ENCODE measurements at regions not wholly inside any gene's neighbourhood (a gene's known extent, or its start where the extent isn't known, plus 50 kb on each side); places are given as distances from the start of the nearest gene placed in this dataset.
"Not testable (repeated sequence)": the region's sequence is repeated elsewhere in the genome, so short reads cannot be mapped to it uniquely, and the experiment has no call there.

DNA sequence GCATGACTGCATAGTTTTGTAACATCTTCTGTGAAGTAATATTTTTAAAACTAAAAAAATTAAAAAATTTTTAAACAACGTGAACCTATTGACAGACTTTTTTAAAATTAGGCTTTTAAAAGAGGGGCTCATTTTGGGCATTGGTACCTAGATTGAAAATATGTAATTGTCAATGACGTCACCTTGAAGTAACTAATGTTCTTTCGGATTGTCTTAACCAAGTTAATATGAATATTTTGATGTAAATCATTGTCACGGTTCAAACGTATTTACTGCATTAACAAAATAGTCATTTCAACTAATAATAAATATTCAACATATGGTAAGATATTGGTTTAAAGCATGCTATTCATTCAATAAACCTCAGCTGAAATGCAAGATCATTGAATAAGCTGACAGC lies 719.8 kb downstream of the ANKRD7 start:
- no peak for DNase-seq (ENCODE audit: low spot score)

- no peak for DNase-seq (ENCODE audit: low spot score)
These were observed 721.6 kb downstream of the ANKRD7 start for GRCh38 chr7:118945911-118946682.

GRCh38 chr7:118948508-118948907 lies 724.0 kb downstream of the ANKRD7 start:
- no peak for DNase-seq (ENCODE audit: low spot score)

DNA sequence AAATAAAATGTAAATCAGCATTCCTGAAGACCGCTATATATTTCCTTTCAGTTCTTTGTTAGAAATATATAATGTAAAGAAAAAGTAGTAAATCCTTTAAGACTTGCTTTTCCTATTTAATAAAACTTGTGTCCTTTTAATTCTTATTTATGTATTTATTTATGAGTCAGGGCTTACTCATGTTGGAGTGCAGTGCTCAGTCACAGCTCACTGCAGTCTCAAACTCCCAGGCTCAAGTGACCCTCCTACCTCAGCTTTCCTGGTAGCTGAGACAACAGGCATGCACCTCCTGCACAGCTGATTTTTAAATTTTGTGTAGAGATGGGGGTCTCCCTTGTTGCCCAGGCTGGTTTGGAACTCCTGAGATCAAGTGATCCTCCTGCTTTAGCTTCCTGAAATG lies 724.5 kb downstream of the ANKRD7 start:
- no peak for DNase-seq (ENCODE audit: low spot score)

DNA sequence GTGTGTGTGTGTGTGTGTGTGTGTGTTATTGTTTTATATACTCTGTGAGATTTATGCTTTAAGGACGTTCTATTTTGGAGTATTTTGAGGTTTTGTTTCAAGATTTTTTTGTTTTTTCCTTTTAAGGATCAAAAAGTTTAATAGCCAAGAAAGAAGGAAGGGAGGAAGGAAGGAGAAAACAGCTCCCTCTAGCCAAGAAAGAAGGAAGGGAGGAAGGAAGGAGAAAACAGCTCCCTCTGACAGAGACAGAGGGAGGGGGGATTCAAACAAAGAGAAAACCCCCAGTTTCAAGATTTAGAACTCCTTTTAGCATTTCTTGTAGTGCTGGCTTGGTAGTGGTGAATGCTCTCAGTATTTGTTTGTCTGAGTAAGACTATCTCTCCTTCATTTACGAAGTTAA lies 731.8 kb downstream of the ANKRD7 start:
- DNase-seq (ENCODE audit: low spot score) = not testable (repeated sequence)

GRCh38 chr7:118969370-118969769 lies 744.9 kb downstream of the ANKRD7 start:
- no peak for DNase-seq (ENCODE audit: low spot score)

GRCh38 chr7:118971706-118972105 lies 747.2 kb downstream of the ANKRD7 start:
- DNase-seq (ENCODE audit: low spot score) = no peak

- no peak for DNase-seq (ENCODE audit: low spot score)
These were observed 750.3 kb downstream of the ANKRD7 start for GRCh38 chr7:118974836-118975235.

DNA sequence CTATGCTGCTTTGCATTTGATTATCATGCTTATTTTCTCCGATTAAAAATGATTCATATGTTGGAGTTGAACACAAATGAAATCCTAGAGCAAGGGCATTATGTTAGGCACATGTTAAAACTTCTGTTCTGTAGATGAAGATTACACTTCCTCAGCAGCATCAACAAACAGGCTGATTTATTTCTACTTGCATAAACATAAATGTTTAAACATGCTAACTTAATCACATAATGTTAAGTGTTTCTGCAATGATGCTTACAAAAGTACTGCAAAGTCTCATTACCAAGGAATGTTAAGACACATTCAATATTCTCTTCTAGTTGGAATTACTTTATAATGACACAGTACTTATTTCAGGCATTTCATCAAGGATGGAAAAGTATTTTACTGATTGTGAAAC lies 770.8 kb downstream of the ANKRD7 start:
- no peak for DNase-seq (ENCODE audit: low spot score)

DNA sequence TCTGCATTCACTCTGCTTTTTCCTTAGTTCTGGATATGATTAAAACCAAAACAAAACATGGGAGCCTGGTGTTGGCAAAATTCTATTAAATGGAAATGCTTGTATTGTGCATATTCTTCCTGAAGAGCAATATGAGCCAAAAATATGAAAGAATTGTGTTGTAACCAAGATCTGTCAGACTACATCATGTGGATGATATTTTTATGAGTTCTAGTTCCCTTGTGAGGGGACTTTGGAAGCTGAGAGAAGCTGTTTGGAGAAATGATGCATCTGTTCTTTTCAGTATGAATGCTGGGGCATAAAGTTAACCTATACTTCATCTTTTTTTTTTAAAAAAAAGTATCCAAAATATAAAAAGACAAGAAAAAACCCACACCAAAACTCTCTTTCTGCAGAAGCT lies 782.7 kb downstream of the ANKRD7 start:
- DNase-seq (ENCODE audit: low spot score) = no peak

DNA sequence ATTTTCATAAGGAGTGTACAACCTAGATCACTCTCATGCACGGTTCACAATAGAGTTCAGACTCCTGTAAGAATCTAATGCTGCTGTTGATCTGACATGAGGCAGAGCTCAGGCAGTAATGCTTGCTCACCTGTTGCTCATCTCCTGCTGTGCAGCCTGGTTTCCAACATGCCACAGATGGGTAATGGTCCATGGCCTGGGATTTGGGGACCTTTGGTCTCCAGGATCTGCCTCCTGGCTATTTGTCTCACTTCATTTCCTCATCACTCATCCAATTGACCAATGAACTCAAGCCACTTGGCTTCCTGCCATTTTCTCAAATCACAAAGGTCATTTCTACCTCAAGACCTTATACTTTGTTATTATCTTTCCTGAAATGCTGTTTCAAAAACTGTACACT lies 786.1 kb downstream of the ANKRD7 start:
- no peak for DNase-seq (ENCODE audit: low spot score)

DNA sequence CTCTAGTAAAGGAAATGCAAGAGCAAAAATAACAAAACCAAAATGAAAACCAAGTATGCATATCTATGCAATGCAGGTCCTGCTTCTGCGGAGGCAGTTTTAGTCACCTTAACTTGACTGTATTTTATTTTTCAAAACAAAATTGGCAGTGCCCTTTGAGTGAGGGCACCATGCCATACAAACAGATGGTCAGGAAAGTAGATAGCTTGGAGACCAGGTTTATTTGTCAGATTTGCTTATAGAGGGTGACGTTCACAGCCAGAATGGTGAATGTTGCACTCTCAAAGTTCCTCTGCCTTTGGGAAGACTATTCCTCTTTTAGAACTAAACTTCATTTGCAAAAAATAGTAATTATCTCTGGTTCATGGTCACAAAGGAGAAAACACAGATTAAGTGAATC lies 801.9 kb downstream of the ANKRD7 start:
- no peak for DNase-seq (ENCODE audit: low spot score)

DNA sequence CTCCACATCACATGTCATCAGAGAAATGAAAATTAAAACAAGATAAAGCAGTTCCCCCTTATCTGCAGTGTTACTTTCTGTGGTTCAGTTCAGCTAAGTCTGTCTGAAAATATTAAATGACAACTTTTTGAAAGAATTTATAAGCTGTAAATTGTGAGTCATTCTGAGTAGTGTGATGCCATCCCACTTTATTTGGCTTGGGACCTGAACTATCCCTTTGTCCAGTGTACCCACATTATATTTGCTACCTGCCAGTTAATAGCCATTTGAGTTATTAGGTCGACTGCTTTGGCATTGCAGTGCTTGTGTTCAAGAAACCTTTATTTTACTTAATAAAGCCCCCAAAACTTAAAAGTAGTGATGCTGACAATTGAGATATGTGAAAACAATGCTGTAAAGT lies 804.2 kb downstream of the ANKRD7 start:
- DNase-seq (ENCODE audit: low spot score) = no peak

DNA sequence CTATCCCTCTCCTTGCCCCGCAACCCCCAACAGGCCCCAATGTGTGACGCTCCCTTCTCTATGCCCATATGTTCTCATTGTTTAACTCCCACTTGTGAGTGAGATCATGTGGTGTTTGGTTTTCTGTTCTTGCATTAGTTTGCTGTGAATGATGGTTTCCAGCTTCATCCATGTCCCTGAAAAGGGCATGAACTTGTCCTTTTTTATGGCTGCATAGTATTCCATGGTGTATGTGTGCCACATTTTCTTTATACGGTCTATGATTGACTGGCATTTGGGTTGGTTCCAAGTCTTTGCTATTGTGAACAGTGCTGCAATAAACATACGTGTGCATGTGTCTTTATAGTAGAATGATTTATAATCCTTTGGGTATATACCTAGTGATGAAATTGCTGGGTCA lies 807.6 kb downstream of the ANKRD7 start:
- DNase-seq (ENCODE audit: low spot score) = not testable (repeated sequence)

DNA sequence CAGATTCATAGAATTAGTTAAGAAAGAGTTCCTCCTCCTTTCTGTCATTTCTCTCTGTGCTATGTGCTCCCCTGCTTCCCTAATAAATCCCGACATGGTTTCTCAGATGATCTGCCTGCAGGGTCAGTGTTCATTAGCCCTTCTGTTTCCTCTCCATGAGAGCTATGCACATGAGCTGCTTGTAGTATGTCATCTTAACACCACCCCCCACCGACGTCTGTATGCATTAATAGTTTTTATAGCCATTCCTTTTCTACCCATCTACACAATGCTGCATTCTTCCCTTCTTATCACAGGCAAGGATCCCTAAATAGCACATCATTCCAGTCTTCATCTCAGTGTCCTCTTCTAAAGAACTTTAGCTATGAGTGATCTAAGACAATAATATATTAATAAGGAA lies 809.1 kb downstream of the ANKRD7 start:
- DNase-seq (ENCODE audit: low spot score) = no peak

DNA sequence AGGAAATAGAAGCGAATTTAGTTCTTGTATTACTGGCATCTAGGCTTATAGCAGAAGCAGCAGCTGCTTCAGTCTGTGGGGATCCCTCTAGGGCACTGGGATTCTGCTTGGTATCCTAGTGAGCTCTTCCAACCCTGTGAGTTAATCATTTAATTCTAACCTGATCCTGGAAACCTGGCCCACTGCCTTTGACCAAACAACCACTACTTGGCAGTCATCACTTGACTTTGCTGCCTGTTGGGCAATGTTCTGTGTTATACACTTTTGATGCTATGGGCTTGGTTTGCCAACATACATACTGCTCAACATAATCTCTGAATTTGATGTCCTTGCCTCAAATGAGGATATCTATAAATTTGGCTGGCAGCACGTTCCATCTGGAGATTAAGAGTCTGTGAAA lies 813.4 kb downstream of the ANKRD7 start:
- DNase-seq (ENCODE audit: low spot score) = no peak

- DNase-seq (ENCODE audit: low spot score) = no peak
These were observed 821.6 kb downstream of the ANKRD7 start for GRCh38 chr7:119046068-119046467.

DNA sequence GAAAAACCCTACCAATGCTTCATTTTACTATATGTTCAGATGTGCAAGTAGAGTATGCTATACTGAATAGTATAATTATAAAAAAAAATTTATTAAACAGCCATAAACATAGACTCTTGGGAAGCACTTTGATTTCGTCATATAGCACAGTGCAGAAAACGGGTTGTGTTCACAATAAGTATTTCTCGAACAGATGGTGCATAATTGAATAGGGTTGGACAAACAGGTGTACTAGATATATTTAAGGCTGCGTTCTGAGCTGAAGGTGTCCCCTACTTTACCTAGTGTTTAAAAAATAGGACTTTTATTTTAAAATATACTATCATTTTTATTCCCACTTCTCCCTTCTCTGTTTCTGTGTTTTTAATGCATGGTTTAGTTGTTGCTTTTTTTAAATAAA lies 841.5 kb downstream of the ANKRD7 start:
- DNase-seq (ENCODE audit: low spot score) = no peak

GRCh38 chr7:119086026-119086425 lies 861.5 kb downstream of the ANKRD7 start:
- no peak for DNase-seq (ENCODE audit: low spot score)

DNA sequence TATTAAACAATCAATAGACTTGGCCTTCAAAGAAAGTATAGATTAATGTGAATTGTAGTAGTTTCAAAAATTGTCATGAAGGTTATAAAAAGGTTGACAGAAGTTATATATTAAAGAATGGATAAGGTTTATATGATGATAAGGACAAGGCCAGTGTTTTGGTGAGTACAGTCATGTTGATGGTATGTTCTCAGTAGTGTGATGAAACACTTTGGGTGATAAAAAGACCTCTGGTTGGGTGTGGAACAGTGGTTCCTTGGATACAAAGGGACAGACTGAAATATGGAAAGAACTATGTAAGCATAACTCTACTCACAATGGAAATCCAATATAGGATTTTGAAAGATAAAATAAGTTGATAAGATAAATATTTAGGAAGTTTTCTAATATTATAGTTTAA lies 866.3 kb downstream of the ANKRD7 start:
- DNase-seq (ENCODE audit: low spot score) = no peak

DNA sequence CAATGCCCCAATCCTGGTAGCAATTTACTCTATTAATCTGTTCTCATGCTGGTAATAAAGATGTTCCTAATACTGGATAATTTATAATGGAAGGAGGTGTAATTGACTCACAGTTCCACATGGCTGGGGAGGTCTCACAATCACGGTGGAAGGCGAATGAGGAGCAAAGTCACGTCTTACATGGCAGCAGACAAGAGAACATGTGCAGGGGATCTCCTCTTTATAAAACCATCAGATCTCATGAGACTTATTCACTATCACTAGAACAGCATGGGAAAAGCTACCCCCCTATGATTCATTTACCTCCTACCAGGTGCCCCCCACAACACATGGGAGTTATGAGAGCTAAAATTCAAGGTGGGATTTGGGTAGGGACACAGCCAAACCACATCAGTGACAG lies 872.2 kb downstream of the ANKRD7 start:
- no peak for DNase-seq (ENCODE audit: low spot score)

GRCh38 chr7:119100611-119101258 lies 876.2 kb downstream of the ANKRD7 start:
- DNase-seq (ENCODE audit: low spot score) = not testable (repeated sequence)

DNA sequence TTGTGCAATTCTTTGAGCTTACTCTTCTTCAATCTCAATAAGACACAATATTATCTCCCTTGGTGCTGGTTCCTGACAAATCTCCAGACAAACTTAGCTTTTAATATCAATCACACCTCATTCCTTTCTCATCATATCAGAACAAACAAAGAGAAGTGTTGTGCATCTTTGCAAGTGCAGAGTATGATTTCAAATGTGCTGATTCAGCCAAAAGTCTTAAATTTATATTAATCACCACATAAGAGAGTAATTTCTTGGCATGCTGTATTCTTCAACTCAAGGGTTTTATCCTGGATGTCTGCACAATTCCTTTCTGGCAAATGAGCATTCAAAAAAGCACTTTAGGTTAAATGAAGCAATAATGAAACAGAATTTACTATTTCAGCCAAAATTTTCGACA lies 877.8 kb downstream of the ANKRD7 start:
- no peak for DNase-seq (ENCODE audit: low spot score)

DNA sequence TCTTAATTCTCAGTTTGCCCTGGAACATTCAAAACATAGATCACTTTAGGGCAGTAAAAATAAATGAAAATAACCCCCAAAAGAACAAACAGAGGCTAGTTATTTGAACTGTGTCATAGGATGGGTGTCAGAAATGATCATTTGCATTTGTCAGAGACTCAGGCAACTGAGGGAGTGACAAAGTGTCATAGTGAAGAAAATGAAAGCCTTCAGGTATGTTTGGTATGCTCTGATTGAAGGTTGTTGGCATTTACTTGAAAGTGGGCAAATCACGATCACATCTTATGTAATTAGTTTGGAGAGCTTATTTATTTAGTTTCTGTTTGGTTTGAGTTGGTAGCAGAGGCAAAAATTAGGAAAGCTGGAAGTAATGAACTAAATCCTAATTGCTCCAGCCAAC lies 880.9 kb downstream of the ANKRD7 start:
- DNase-seq (ENCODE audit: low spot score) = no peak

Data from activated CD4-positive, alpha-beta T cell treated with anti-CD3 and anti-CD28 coated beads, Interleukin-2, Interleukin-4, amounts not matched to agents 100 ng/mL and 50 ng/mL, durations not matched to agents 16 hours and 8 hours (primary cell).